ENCODE measurements at regions not wholly inside any gene's neighbourhood (a gene's known extent, or its start where the extent isn't known, plus 50 kb on each side); places are given as distances from the start of the nearest gene placed in this dataset.
A peak's percentile ranks its signal among the peaks of the same experiment; 100 is the strongest.
"Not testable (repeated sequence)": the region's sequence is repeated elsewhere in the genome, so short reads cannot be mapped to it uniquely, and the experiment has no call there.

GRCh38 chr10:6737080-6737641 lies 157.1 kb upstream of the PRKCQ start:
- peak; percentile 43 for DNase-seq (ENCODE audit: low spot score)

GRCh38 chr10:6734286-6734685 lies 154.2 kb upstream of the PRKCQ start:
- no peak for DNase-seq (ENCODE audit: low spot score)

GRCh38 chr10:6729861-6730344 lies 149.8 kb upstream of the PRKCQ start:
- no peak for DNase-seq (ENCODE audit: low spot score)

GRCh38 chr10:6729071-6729774 lies 149.1 kb upstream of the PRKCQ start:
- DNase-seq (ENCODE audit: low spot score) = peak; percentile 71

- DNase-seq (ENCODE audit: low spot score) = no peak
Observed at GRCh38 chr10:6726924-6727323, 146.8 kb upstream of the PRKCQ start.

- peak; percentile 21 for DNase-seq (ENCODE audit: low spot score)
Observed at GRCh38 chr10:6722616-6723004, 142.5 kb upstream of the PRKCQ start.

- peak; percentile 62 for DNase-seq (ENCODE audit: low spot score)
Observed at GRCh38 chr10:6721964-6722615, 142.0 kb upstream of the PRKCQ start.

- DNase-seq (ENCODE audit: low spot score) = peak; percentile 91
Observed at GRCh38 chr10:6721480-6721879, 141.4 kb upstream of the PRKCQ start.

- DNase-seq (ENCODE audit: low spot score) = no peak
Observed at GRCh38 chr10:6719561-6719960, 139.5 kb upstream of the PRKCQ start.

- DNase-seq (ENCODE audit: low spot score) = no peak
Observed at GRCh38 chr10:6718550-6718949, 138.5 kb upstream of the PRKCQ start.

GRCh38 chr10:6716516-6716915 lies 136.4 kb upstream of the PRKCQ start:
- DNase-seq (ENCODE audit: low spot score) = peak; percentile 25

GRCh38 chr10:6713716-6714115 lies 133.6 kb upstream of the PRKCQ start:
- DNase-seq (ENCODE audit: low spot score) = no peak

GRCh38 chr10:6713120-6713519 lies 133.0 kb upstream of the PRKCQ start:
- DNase-seq (ENCODE audit: low spot score) = no peak

- no peak for DNase-seq (ENCODE audit: low spot score)
Observed at GRCh38 chr10:6711881-6712280, 131.8 kb upstream of the PRKCQ start.

- DNase-seq (ENCODE audit: low spot score) = no peak
Observed at GRCh38 chr10:6711408-6711841, 131.3 kb upstream of the PRKCQ start.

- DNase-seq (ENCODE audit: low spot score) = no peak
Observed at GRCh38 chr10:6707352-6707751, 127.3 kb upstream of the PRKCQ start.

GRCh38 chr10:6706725-6707124 lies 126.6 kb upstream of the PRKCQ start:
- no peak for DNase-seq (ENCODE audit: low spot score)

- DNase-seq (ENCODE audit: low spot score) = no peak
Observed at GRCh38 chr10:6704896-6705295, 124.8 kb upstream of the PRKCQ start.

- not testable (repeated sequence) for DNase-seq (ENCODE audit: low spot score)
Observed at GRCh38 chr10:6702833-6703232, 122.8 kb upstream of the PRKCQ start.

GRCh38 chr10:6702030-6702429 lies 122.0 kb upstream of the PRKCQ start:
- no peak for DNase-seq (ENCODE audit: low spot score)

GRCh38 chr10:6701289-6701688 lies 121.2 kb upstream of the PRKCQ start:
- no peak for DNase-seq (ENCODE audit: low spot score)

- no peak for DNase-seq (ENCODE audit: low spot score)
Observed at GRCh38 chr10:6700066-6700465, 120.0 kb upstream of the PRKCQ start.

GRCh38 chr10:6699336-6699735 lies 119.3 kb upstream of the PRKCQ start:
- DNase-seq (ENCODE audit: low spot score) = no peak

All from GM03348 (cell line).